GM21737 (cell line): ENCODE measurements at regions not wholly inside any gene's neighbourhood (a gene's known extent, or its start where the extent isn't known, plus 50 kb on each side); places are given as distances from the start of the nearest gene placed in this dataset.
"Not testable (repeated sequence)": the region's sequence is repeated elsewhere in the genome, so short reads cannot be mapped to it uniquely, and the experiment has no call there.

ENCODE experiments used
- ATAC-seq: cut with Tn5 transposase; IDR thresholded peaks from one replicate; pipeline ENCODE4 v1.9.1; 2021; ENCODE audit warnings: mild to moderate bottlenecking, moderate library complexity; ENCODE audit not compliant: unreplicated experiment

DNA sequence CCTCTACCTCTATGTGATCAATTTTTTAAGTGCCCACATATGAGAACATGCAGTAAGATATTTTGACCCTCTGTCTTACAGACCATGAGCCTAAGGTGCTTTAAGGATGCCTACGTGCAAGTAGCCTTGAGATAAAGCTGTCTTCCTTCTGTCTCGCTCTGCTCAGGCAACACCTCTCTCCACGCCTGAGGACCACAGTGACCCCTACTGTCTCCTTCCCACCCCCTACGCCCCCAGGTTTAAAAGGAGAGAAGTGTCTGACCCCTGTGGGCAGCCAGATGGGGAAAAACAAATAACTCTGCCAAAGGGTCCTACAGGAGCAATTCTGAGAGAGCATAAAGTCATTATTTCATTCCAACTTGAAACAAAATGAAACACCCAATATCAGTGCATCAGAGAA lies 286.4 kb upstream of the TMEM132C start:
- ATAC-seq = no peak

GRCh38 chr12:127981875-127982274 lies 285.1 kb upstream of the TMEM132C start:
- no peak for ATAC-seq

- not testable (repeated sequence) for ATAC-seq
Measured at GRCh38 chr12:127983213-127983791, 283.7 kb upstream of the TMEM132C start.

GRCh38 chr12:127984386-127985055 lies 282.4 kb upstream of the TMEM132C start:
- no peak for ATAC-seq

- no peak for ATAC-seq
Measured at GRCh38 chr12:127987199-127987901, 279.6 kb upstream of the TMEM132C start.

DNA sequence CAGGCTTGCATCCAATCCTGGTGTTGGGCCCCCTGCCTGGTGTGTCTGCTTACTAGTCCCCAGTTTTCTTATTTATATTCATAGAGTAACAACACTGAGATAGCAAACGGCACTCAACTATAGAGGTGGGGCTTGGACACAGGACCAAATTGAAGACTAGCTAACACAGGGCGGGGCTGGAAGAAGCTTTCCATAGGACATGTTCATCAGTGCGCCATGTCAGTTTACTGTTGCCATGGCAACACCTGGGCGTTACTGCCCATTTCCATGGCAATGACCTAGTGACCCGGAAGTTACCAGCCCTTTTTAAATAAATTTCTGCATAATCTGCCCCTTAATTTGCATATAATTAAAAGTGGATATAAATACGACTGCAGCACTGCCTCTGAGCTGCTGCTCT lies 275.5 kb upstream of the TMEM132C start:
- no peak for ATAC-seq

DNA sequence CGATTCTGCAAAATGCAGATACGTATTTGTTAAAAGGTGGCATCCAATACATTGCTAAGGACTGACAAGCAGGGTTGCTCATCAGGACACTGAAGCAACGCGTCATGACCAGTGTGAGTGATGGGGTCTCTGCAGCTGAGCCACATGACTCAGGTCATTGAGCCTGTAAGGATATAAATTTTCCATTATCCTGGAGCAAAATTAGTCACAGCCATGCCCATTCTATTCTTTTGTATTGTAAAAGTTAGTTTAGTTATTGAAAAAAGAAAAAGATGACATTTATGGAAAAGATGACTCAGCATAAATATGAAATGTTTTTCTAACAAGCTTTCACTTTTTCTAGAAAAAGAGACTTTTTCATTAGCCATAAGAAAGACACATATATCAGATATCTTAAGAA lies 268.0 kb upstream of the TMEM132C start:
- no peak for ATAC-seq

GRCh38 chr12:128004383-128004938 lies 262.5 kb upstream of the TMEM132C start:
- no peak for ATAC-seq

DNA sequence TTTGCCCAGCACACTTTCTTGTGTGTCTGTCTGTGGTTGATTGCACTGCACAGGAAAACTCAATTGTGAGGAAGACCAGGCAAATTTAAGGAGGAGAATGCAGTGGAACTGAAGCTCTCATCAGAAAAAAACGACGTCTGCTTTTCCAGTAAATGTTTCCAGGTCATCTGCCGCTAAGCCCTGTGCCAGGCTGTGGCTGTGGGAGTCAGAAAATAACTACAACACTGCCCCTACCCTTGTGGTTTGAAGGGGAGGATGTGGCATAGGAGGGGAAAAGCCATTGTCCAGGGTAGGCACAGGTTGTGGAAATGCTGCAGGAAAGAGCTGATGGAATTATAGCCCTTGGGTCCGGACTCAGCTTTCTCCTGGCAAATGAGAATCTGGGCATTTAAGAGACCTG lies 259.7 kb upstream of the TMEM132C start:
- ATAC-seq = no peak

GRCh38 chr12:128008341-128008740 lies 258.6 kb upstream of the TMEM132C start:
- ATAC-seq = no peak

DNA sequence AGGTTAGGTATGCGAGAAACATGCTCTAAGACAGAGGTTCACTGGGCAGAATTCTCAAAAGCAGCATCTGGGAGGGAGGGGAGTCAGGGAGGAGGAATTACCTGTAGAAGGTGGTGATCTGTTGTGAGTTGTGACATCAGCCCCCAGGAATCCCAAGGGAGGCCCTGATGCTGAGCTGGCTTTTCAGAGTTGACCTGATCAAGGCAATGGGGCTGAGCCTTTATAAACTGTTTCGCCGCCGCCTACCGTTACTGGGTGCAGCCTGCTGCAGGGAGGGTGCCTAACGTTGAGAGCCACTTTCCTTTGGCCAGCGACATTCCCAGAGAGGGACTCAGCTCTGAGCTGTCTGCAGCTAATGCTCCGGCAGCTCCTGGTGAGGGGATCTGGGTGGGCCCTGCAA lies 257.9 kb upstream of the TMEM132C start:
- ATAC-seq = no peak

GRCh38 chr12:128012110-128012509 lies 254.9 kb upstream of the TMEM132C start:
- no peak for ATAC-seq

- ATAC-seq = no peak
Measured at GRCh38 chr12:128015276-128015675, 251.7 kb upstream of the TMEM132C start.

GRCh38 chr12:128018067-128018466 lies 248.9 kb upstream of the TMEM132C start:
- ATAC-seq = no peak

GRCh38 chr12:128019996-128020544 lies 246.9 kb upstream of the TMEM132C start:
- no peak for ATAC-seq

- no peak for ATAC-seq
Measured at GRCh38 chr12:128021561-128021960, 245.4 kb upstream of the TMEM132C start.

GRCh38 chr12:128025589-128026245 lies 241.3 kb upstream of the TMEM132C start:
- no peak for ATAC-seq

GRCh38 chr12:128026696-128027574 lies 240.0 kb upstream of the TMEM132C start:
- no peak for ATAC-seq

GRCh38 chr12:128033473-128033872 lies 233.5 kb upstream of the TMEM132C start:
- ATAC-seq = no peak

DNA sequence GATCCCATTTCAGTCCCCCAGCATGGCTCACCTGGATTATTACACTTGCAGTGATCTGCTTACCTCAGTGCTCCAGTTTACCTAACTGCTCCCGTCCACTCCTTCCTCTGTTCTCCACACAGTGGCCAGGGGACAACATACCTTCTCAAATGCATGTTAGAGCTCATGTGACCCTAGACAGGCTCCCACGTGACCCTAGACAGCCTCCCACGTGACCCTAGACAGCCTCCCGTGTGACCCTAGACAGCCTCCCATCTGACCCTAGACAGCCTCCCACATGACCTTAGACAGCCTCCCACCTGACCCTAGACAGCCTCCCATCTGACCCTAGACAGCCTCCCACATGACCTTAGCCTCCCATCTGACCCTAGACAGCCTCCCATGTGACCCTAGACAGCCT lies 226.0 kb upstream of the TMEM132C start:
- no peak for ATAC-seq
